H9 (cell line): ENCODE measurements at regions not wholly inside any gene's neighbourhood (a gene's known extent, or its start where the extent isn't known, plus 50 kb on each side); places are given as distances from the start of the nearest gene placed in this dataset.

Experiments used
- DNase-seq: peaks from one replicate; pipeline ENCODE4 v3.0.0-alpha.2; 2017
- H2AFZ ChIP-seq: one replicate; pipeline ENCODE4 v1.6.1; 2013; ENCODE audit warnings: mild to moderate bottlenecking, low read length, control low read depth, moderate library complexity
- H2AK5ac ChIP-seq: 2 replicates; pipeline ENCODE4 v1.6.1; 2013; ENCODE audit warnings: low read length, control low read depth, mixed read lengths; ENCODE audit not compliant: insufficient read length
- H2BK120ac ChIP-seq: one replicate; pipeline ENCODE4 v1.6.1; 2013; ENCODE audit warnings: low read depth, mild to moderate bottlenecking, low read length, control low read depth, inconsistent platforms; ENCODE audit not compliant: poor library complexity, severe bottlenecking
- H2BK12ac ChIP-seq: 2 replicates; pipeline ENCODE4 v1.6.1; 2013; ENCODE audit warnings: low read length, control low read depth, mixed read lengths, low read depth; ENCODE audit not compliant: insufficient read length
- H2BK15ac ChIP-seq: 2 replicates; pipeline ENCODE4 v1.6.1; 2013; ENCODE audit warnings: low read depth, low read length, control low read depth
- H2BK20ac ChIP-seq: one replicate; pipeline ENCODE4 v1.6.1; 2013; ENCODE audit warnings: low read depth, mild to moderate bottlenecking, low read length, control low read depth, inconsistent platforms; ENCODE audit not compliant: poor library complexity, severe bottlenecking
- H2BK5ac ChIP-seq: 2 replicates; pipeline ENCODE4 v1.6.1; 2013; ENCODE audit warnings: low read length, control low read depth, mixed read lengths; ENCODE audit not compliant: insufficient read length
- H3K14ac ChIP-seq: 2 replicates; pipeline ENCODE4 v1.6.1; 2013; ENCODE audit warnings: low read length, control low read depth; ENCODE audit not compliant: insufficient read depth
- H3K18ac ChIP-seq: 2 replicates; pipeline ENCODE4 v1.6.1; 2013; ENCODE audit warnings: low read depth, mild to moderate bottlenecking, mixed read lengths, low read length, control low read depth; ENCODE audit not compliant: insufficient read length
- H3K23ac ChIP-seq: 2 replicates; pipeline ENCODE4 v1.6.1; 2013; ENCODE audit warnings: low read length, control low read depth, mixed read lengths, low read depth; ENCODE audit not compliant: insufficient read length
- H3K23me2 ChIP-seq: 2 replicates; pipeline ENCODE4 v1.6.1; 2013; ENCODE audit warnings: low read depth, mild to moderate bottlenecking, mixed read lengths, low read length, control low read depth; ENCODE audit not compliant: insufficient read length, poor library complexity, severe bottlenecking
- H3K27ac ChIP-seq: 2 replicates; pipeline ENCODE4 v1.5.1; 2013; ENCODE audit warnings: low read length, control low read depth, mixed read lengths, low read depth; ENCODE audit not compliant: insufficient read length
- H3K27me3 ChIP-seq: 2 replicates; pipeline ENCODE4 v1.6.1; 2013; ENCODE audit warnings: low read length, control low read depth, inconsistent platforms; ENCODE audit not compliant: insufficient read depth
- H3K4ac ChIP-seq: 2 replicates; pipeline ENCODE4 v1.6.1; 2013; ENCODE audit warnings: low read depth, mild to moderate bottlenecking, control low read depth, inconsistent platforms, low read length, moderate library complexity
- H3K4me1 ChIP-seq: 2 replicates; pipeline ENCODE4 v1.6.1; 2013; ENCODE audit warnings: low read length, control low read depth, inconsistent platforms; ENCODE audit not compliant: insufficient read depth
- H3K4me2 ChIP-seq: 2 replicates; pipeline ENCODE4 v1.6.1; 2013; ENCODE audit warnings: low read length, control low read depth, mixed read lengths; ENCODE audit not compliant: insufficient read length, insufficient read depth
- H3K56ac ChIP-seq: 2 replicates; pipeline ENCODE4 v1.6.1; 2013; ENCODE audit warnings: low read depth, mild to moderate bottlenecking, mixed read lengths, low read length, control low read depth; ENCODE audit not compliant: insufficient read length
- H3K79me1 ChIP-seq: 2 replicates; pipeline ENCODE4 v1.6.1; 2013; ENCODE audit warnings: low read depth, mild to moderate bottlenecking, moderate library complexity, low read length, control low read depth, inconsistent platforms; ENCODE audit not compliant: insufficient read depth, poor library complexity, severe bottlenecking
- H3K79me2 ChIP-seq: 2 replicates; pipeline ENCODE4 v1.6.1; 2013; ENCODE audit warnings: low read length, control low read depth, inconsistent platforms; ENCODE audit not compliant: insufficient read depth
- H3K9ac ChIP-seq: 2 replicates; pipeline ENCODE4 v1.6.1; 2013; ENCODE audit warnings: low read length, control low read depth, mixed read lengths; ENCODE audit not compliant: insufficient read length; ENCODE audit errors: extremely low read depth
- H3K9me3 ChIP-seq: one replicate; pipeline ENCODE4 v1.6.1; 2013; ENCODE audit warnings: low read depth, low read length, inconsistent platforms; ENCODE audit not compliant: control insufficient read depth
- H3T11ph ChIP-seq: one replicate; pipeline ENCODE4 v1.6.1; 2013; ENCODE audit warnings: mild to moderate bottlenecking, low read length, control low read depth, inconsistent platforms
- H4K20me1 ChIP-seq: one replicate; pipeline ENCODE4 v1.6.1; 2013; ENCODE audit not compliant: control insufficient read depth, insufficient read length, insufficient read depth
- H4K5ac ChIP-seq: 2 replicates; pipeline ENCODE4 v1.6.1; 2013; ENCODE audit warnings: low read depth, mild to moderate bottlenecking, mixed read lengths, low read length, control low read depth; ENCODE audit not compliant: insufficient read length
- H4K8ac ChIP-seq: replicated peaks from 2 replicates; pipeline ENCODE4 v1.6.1; 2013; ENCODE audit warnings: low read length, control low read depth, mixed read lengths, low read depth; ENCODE audit not compliant: insufficient read length
- H4K91ac ChIP-seq: 2 replicates; pipeline ENCODE4 v1.6.1; 2013; ENCODE audit warnings: low read depth, mild to moderate bottlenecking, moderate library complexity, mixed read lengths, low read length, control low read depth; ENCODE audit not compliant: insufficient read length
- H3K27ac Mint-ChIP-seq, 3 experiments: 2 replicates in 2 of 3; 3 replicates in 1 of 3; pipeline ENCODE4 v1.8.0; 2020 to 2021; ENCODE audit warnings: mixed read lengths in 3 of 3, mild to moderate bottlenecking in 1 of 3, moderate library complexity in 1 of 3
- H3K27me3 Mint-ChIP-seq: 2 replicates; pipeline ENCODE4 v1.8.0; 2021; ENCODE audit warnings: low read depth, mild to moderate bottlenecking, moderate library complexity, mixed read lengths
- H3K36me3 Mint-ChIP-seq, 3 experiments: 2 replicates in 2 of 3; 3 replicates in 1 of 3; pipeline ENCODE4 v1.8.0; 2020 to 2021; ENCODE audit warnings: low read depth in 3 of 3, mixed read lengths in 3 of 3; ENCODE audit not compliant: insufficient read depth in 1 of 3
- H3K4me1 Mint-ChIP-seq, 2 experiments: 2 replicates each; pipeline ENCODE4 v1.8.0; 2020; ENCODE audit warnings: mixed read lengths in 2 of 2
- H3K4me3 Mint-ChIP-seq, 2 experiments: 2 replicates in 1 of 2; 3 replicates in 1 of 2; pipeline ENCODE4 v1.8.0; 2020 to 2021; ENCODE audit warnings: mild to moderate bottlenecking in 2 of 2, mixed read lengths in 2 of 2, moderate library complexity in 1 of 2
- H3K9me3 Mint-ChIP-seq, 2 experiments: 2 replicates in 1 of 2; 3 replicates in 1 of 2; pipeline ENCODE4 v1.8.0; 2020; ENCODE audit warnings: mild to moderate bottlenecking in 2 of 2, mixed read lengths in 2 of 2, moderate library complexity in 1 of 2
- WGBS: extraction: QIAGEN DNeasy Blood & Tissue Kit; methylation state at CpG from one replicate; pipeline ENCODE4 v1.1.7; 2013; ENCODE audit warnings: missing lambda C conversion rate, low lambda C conversion rate, mixed read lengths; ENCODE audit not compliant: insufficient read length; ENCODE audit errors: extremely low coverage; 5-methylcytosine and 5-hydroxymethylcytosine counted together
- TF ChIP-seq, protein P1 (sequence below): fragments of 200-600 bp; sonication (generic); conservative IDR thresholded peaks from 3 replicates; pipeline ENCODE4 v1.8.0; 2021; ENCODE audit warnings: antibody characterized with exemption, mild to moderate bottlenecking

DNA sequence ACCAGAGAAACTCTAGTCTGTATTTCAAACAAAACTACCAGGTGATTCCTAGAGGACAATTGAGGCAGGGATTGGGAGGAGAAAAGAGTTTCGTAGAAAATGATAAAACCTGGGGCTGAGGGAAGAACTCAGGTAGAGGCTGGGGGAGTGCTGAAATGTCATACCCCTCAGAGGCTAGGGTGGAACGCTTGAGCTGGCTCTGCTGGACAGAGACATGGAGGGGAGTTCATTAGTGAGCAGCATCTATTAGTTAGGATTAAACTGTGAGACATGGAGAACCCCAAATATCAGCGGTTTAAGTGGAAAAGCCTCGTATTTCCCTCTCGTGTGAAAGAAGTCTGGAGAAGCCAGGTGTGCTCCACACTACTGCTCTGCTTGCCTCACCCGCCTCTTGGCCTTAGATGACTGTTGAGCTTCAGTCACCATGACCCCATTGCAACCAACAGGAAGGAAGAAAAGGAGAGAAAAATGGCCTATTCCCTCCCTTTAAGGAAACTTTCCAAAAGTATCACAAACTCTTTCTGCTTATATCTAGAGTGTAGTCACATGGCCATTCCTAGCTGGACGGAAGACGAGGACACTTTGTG is 53.7 kb upstream of the ABCA1 start:
- no peak overlapping the region for H3K23ac ChIP-seq
- no peak overlapping the region for H3K27ac ChIP-seq
- H2BK120ac ChIP-seq = no peak overlapping the region
- no peak overlapping the region for H2BK15ac ChIP-seq
- no peaks in the 10 kb centered on the region for H3K36me3 Mint-ChIP-seq
- no peak overlapping the region for H4K8ac ChIP-seq
- no peak overlapping the region for H3K14ac ChIP-seq
- H3K79me1 ChIP-seq = no peaks in the 10 kb centered on the region
- no peaks in the 10 kb centered on the region; the same call in 1 of the 2 replicates for H3K27me3 Mint-ChIP-seq
- H3K27me3 ChIP-seq = no peaks in the 10 kb centered on the region
- no peaks in the 10 kb centered on the region for H3K9me3 ChIP-seq
- DNase-seq = no peak
- no peak overlapping the region for H2AFZ ChIP-seq
- H3T11ph ChIP-seq = no peak overlapping the region
- no peak overlapping the region for H3K4me2 ChIP-seq
- no peak overlapping the region for H3K4ac ChIP-seq
- H3K79me2 ChIP-seq = no peaks in the 10 kb centered on the region
- H3K4me3 Mint-ChIP-seq = no peak overlapping the region
- no peak overlapping the region for H3K56ac ChIP-seq
- H2BK12ac ChIP-seq = no peak overlapping the region
- no peak overlapping the region for H3K18ac ChIP-seq
- no peaks in the 10 kb centered on the region for H3K9me3 Mint-ChIP-seq
- no peaks in the 10 kb centered on the region for H3K23me2 ChIP-seq
- TF ChIP-seq, protein P1, sequence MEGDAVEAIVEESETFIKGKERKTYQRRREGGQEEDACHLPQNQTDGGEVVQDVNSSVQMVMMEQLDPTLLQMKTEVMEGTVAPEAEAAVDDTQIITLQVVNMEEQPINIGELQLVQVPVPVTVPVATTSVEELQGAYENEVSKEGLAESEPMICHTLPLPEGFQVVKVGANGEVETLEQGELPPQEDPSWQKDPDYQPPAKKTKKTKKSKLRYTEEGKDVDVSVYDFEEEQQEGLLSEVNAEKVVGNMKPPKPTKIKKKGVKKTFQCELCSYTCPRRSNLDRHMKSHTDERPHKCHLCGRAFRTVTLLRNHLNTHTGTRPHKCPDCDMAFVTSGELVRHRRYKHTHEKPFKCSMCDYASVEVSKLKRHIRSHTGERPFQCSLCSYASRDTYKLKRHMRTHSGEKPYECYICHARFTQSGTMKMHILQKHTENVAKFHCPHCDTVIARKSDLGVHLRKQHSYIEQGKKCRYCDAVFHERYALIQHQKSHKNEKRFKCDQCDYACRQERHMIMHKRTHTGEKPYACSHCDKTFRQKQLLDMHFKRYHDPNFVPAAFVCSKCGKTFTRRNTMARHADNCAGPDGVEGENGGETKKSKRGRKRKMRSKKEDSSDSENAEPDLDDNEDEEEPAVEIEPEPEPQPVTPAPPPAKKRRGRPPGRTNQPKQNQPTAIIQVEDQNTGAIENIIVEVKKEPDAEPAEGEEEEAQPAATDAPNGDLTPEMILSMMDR = no peak
- no peaks in the 10 kb centered on the region for H4K20me1 ChIP-seq
- H4K5ac ChIP-seq = no peak overlapping the region
- no peaks in the 10 kb centered on the region for H3K4me1 ChIP-seq
- no peak overlapping the region for H2BK5ac ChIP-seq
- H3K9ac ChIP-seq = no peak overlapping the region
- H2BK20ac ChIP-seq = no peak overlapping the region
- no peak overlapping the region for H2AK5ac ChIP-seq
- H3K27ac Mint-ChIP-seq = no peak overlapping the region
- no peak overlapping the region for H4K91ac ChIP-seq
- H3K4me1 Mint-ChIP-seq = peaks cover 8 to 25% of the 10 kb centered on the region in 2 experiments
- WGBS = no CpG with 5 or more reads among the region's 8 CpGs
